MM.1S (cell line): ENCODE measurements at regions not wholly inside any gene's neighbourhood (a gene's known extent, or its start where the extent isn't known, plus 50 kb on each side); places are given as distances from the start of the nearest gene placed in this dataset.
"Not testable (repeated sequence)": the region's sequence is repeated elsewhere in the genome, so short reads cannot be mapped to it uniquely, and the experiment has no call there.

Experiments used
- DNase-seq: peaks from one replicate; pipeline ENCODE4 v3.0.0-alpha.2; 2015
- H2AFZ ChIP-seq: fragments of 300-600 bp; sonication (generic); 2 replicates; pipeline ENCODE4 v1.6.0; 2016; ENCODE audit warnings: antibody characterized with exemption, low read length
- H3F3A ChIP-seq: fragments of 300-600 bp; sonication (generic); 2 replicates; pipeline ENCODE4 v1.6.1; 2016; ENCODE audit warnings: mild to moderate bottlenecking, antibody characterized with exemption, low read length, moderate library complexity, mixed read lengths; ENCODE audit not compliant: insufficient read depth
- H3K27ac ChIP-seq: fragments of 300-600 bp; sonication (generic); 2 replicates; pipeline ENCODE4 v1.5.1; 2016; ENCODE audit warnings: mild to moderate bottlenecking, low read length
- H3K27me3 ChIP-seq: fragments of 300-600 bp; sonication (generic); replicated peaks from 2 replicates; pipeline ENCODE4 v1.6.0; 2016; ENCODE audit warnings: low read length; ENCODE audit not compliant: insufficient read depth
- H3K36me3 ChIP-seq: fragments of 300-600 bp; sonication (generic); replicated peaks from 2 replicates; pipeline ENCODE4 v1.6.1; 2016; ENCODE audit warnings: mild to moderate bottlenecking, low read length, mixed read lengths; ENCODE audit not compliant: insufficient read depth
- H3K4me1 ChIP-seq: fragments of 300-600 bp; sonication (generic); 2 replicates; pipeline ENCODE4 v1.6.1; 2016; ENCODE audit warnings: low read length, mixed read lengths
- H3K4me2 ChIP-seq: fragments of 300-600 bp; sonication (generic); 2 replicates; pipeline ENCODE4 v1.6.0; 2016; ENCODE audit warnings: low read depth, low read length
- H3K4me3 ChIP-seq: fragments of 300-600 bp; sonication (generic); 2 replicates; pipeline ENCODE4 v1.5.1; 2016; ENCODE audit warnings: low read length, mixed read lengths
- H3K79me2 ChIP-seq: fragments of 300-600 bp; sonication (generic); 2 replicates; pipeline ENCODE4 v1.6.1; 2016; ENCODE audit warnings: mixed run types, low read length, mixed read lengths
- H3K9ac ChIP-seq: fragments of 300-600 bp; sonication (generic); 2 replicates; pipeline ENCODE4 v1.6.1; 2016; ENCODE audit warnings: low read length, mixed read lengths
- H3K9me2 ChIP-seq: fragments of 300-600 bp; sonication (generic); replicated peaks from 2 replicates; pipeline ENCODE4 v1.6.1; 2016; ENCODE audit warnings: mild to moderate bottlenecking, low read length, mixed read lengths; ENCODE audit not compliant: insufficient read depth
- H3K9me3 ChIP-seq: fragments of 300-600 bp; sonication (generic); replicated peaks from 2 replicates; pipeline ENCODE4 v1.6.1; 2016; ENCODE audit warnings: mild to moderate bottlenecking, low read length, mixed read lengths; ENCODE audit not compliant: insufficient read depth
- H4K20me1 ChIP-seq: fragments of 300-600 bp; sonication (generic); 2 replicates; pipeline ENCODE4 v1.6.1; 2016; ENCODE audit warnings: mild to moderate bottlenecking, low read length, moderate library complexity, mixed read lengths; ENCODE audit not compliant: insufficient read depth
- CTCF ChIP-seq: fragments of 300-600 bp; sonication (generic); IDR thresholded peaks from 2 replicates; pipeline ENCODE4 v1.5.1; 2016; ENCODE audit warnings: antibody characterized with exemption, low read length, mixed read lengths
- EZH2 ChIP-seq: fragments of 300-600 bp; sonication (generic); optimal IDR thresholded peaks from 2 replicates; pipeline ENCODE3; 2017; ENCODE audit warnings: low read depth, mild to moderate bottlenecking, antibody characterized with exemption, low read length, mixed read lengths
- EZH2phosphoT487 ChIP-seq: fragments of 300-600 bp; sonication (generic); IDR thresholded peaks from 2 replicates; pipeline ENCODE4 v1.6.1; 2018; ENCODE audit warnings: antibody characterized with exemption, low read length

GRCh38 chr4:33837043-33837838 lies 2407.1 kb downstream of the ARAP2 start:
- no peak overlapping the region for H3K9ac ChIP-seq
- no peaks in the 10 kb centered on the region for H3F3A ChIP-seq
- H3K36me3 ChIP-seq, result no peaks in the 10 kb centered on the region
- no peaks in the 10 kb centered on the region for H3K9me2 ChIP-seq
- no peaks in the 10 kb centered on the region for H4K20me1 ChIP-seq
- TF ChIP-seq EZH2 (no peak), EZH2phosphoT487 (no peak), CTCF (no peak)
- no peaks in the 10 kb centered on the region for H3K27me3 ChIP-seq
- no peak overlapping the region for H2AFZ ChIP-seq
- H3K9me3 ChIP-seq, result no peaks in the 10 kb centered on the region
- no peaks in the 10 kb centered on the region for H3K4me1 ChIP-seq
- DNase-seq, result no peak
- no peak overlapping the region for H3K4me2 ChIP-seq
- H3K4me3 ChIP-seq, result no peak overlapping the region
- H3K79me2 ChIP-seq, result no peaks in the 10 kb centered on the region
- no peak overlapping the region for H3K27ac ChIP-seq

- H3K9me3 ChIP-seq, result no peaks in the 10 kb centered on the region
- DNase-seq, result no peak
Observed at GRCh38 chr4:33841120-33841519, 2403.2 kb downstream of the ARAP2 start.

GRCh38 chr4:33850371-33850902 lies 2393.9 kb downstream of the ARAP2 start:
- Histone ChIP-seq H3K27me3 (no peaks in the 10 kb centered on the region), H3K4me3 (no peak overlapping the region), H3K36me3 (no peaks in the 10 kb centered on the region), H3K79me2 (no peaks in the 10 kb centered on the region), H2AFZ (no peak overlapping the region), H3K27ac (no peak overlapping the region), H3K9me3 (no peaks in the 10 kb centered on the region), H3K4me1 (no peaks in the 10 kb centered on the region), H3K4me2 (no peak overlapping the region), H3F3A (no peaks in the 10 kb centered on the region), H4K20me1 (no peaks in the 10 kb centered on the region), H3K9me2 (no peaks in the 10 kb centered on the region), H3K9ac (no peak overlapping the region)
- no peak for TF ChIP-seq CTCF
- TF ChIP-seq EZH2phosphoT487, result no peak
- TF ChIP-seq EZH2, result no peak
- no peak for DNase-seq

More at GRCh38 chr4:33841120-33841519, 2403.2 kb downstream of the ARAP2 start:
- no peaks in the 10 kb centered on the region for H3K4me1 ChIP-seq
- TF ChIP-seq EZH2phosphoT487, result no peak
- TF ChIP-seq EZH2, result no peak
- TF ChIP-seq CTCF, result no peak
- H3K4me2 ChIP-seq, result no peak overlapping the region
- no peak overlapping the region for H3K4me3 ChIP-seq
- no peaks in the 10 kb centered on the region for H3K9me2 ChIP-seq
- no peaks in the 10 kb centered on the region for H3K79me2 ChIP-seq
- H3K9ac ChIP-seq, result no peak overlapping the region
- no peak overlapping the region for H3K27ac ChIP-seq
- H2AFZ ChIP-seq, result no peak overlapping the region
- H4K20me1 ChIP-seq, result no peaks in the 10 kb centered on the region
- no peaks in the 10 kb centered on the region for H3F3A ChIP-seq
- no peaks in the 10 kb centered on the region for H3K27me3 ChIP-seq
- no peaks in the 10 kb centered on the region for H3K36me3 ChIP-seq

- H3K36me3 ChIP-seq, H3F3A ChIP-seq, H4K20me1 ChIP-seq, H2AFZ ChIP-seq, H3K27ac ChIP-seq, H3K9ac ChIP-seq, DNase-seq, H3K27me3 ChIP-seq, H3K4me2 ChIP-seq, H3K79me2 ChIP-seq, H3K9me3 ChIP-seq, H3K4me1 ChIP-seq, H3K9me2 ChIP-seq, H3K4me3 ChIP-seq: not testable (repeated sequence)
Observed at GRCh38 chr4:33853670-33854069, 2390.6 kb downstream of the ARAP2 start.
